H9 (cell line): ENCODE measurements at regions not wholly inside any gene's neighbourhood (a gene's known extent, or its start where the extent isn't known, plus 50 kb on each side); places are given as distances from the start of the nearest gene placed in this dataset.

Source experiments
- DNase-seq: peaks from one replicate; pipeline ENCODE4 v3.0.0-alpha.2; 2017
- H2AFZ ChIP-seq: one replicate; pipeline ENCODE4 v1.6.1; 2013; ENCODE audit warnings: mild to moderate bottlenecking, low read length, control low read depth, moderate library complexity
- H2AK5ac ChIP-seq: 2 replicates; pipeline ENCODE4 v1.6.1; 2013; ENCODE audit warnings: low read length, control low read depth, mixed read lengths; ENCODE audit not compliant: insufficient read length
- H2BK120ac ChIP-seq: one replicate; pipeline ENCODE4 v1.6.1; 2013; ENCODE audit warnings: low read depth, mild to moderate bottlenecking, low read length, control low read depth, inconsistent platforms; ENCODE audit not compliant: poor library complexity, severe bottlenecking
- H2BK12ac ChIP-seq: 2 replicates; pipeline ENCODE4 v1.6.1; 2013; ENCODE audit warnings: low read length, control low read depth, mixed read lengths, low read depth; ENCODE audit not compliant: insufficient read length
- H2BK15ac ChIP-seq: 2 replicates; pipeline ENCODE4 v1.6.1; 2013; ENCODE audit warnings: low read depth, low read length, control low read depth
- H2BK20ac ChIP-seq: one replicate; pipeline ENCODE4 v1.6.1; 2013; ENCODE audit warnings: low read depth, mild to moderate bottlenecking, low read length, control low read depth, inconsistent platforms; ENCODE audit not compliant: poor library complexity, severe bottlenecking
- H2BK5ac ChIP-seq: 2 replicates; pipeline ENCODE4 v1.6.1; 2013; ENCODE audit warnings: low read length, control low read depth, mixed read lengths; ENCODE audit not compliant: insufficient read length
- H3K14ac ChIP-seq: 2 replicates; pipeline ENCODE4 v1.6.1; 2013; ENCODE audit warnings: low read length, control low read depth; ENCODE audit not compliant: insufficient read depth
- H3K18ac ChIP-seq: 2 replicates; pipeline ENCODE4 v1.6.1; 2013; ENCODE audit warnings: low read depth, mild to moderate bottlenecking, mixed read lengths, low read length, control low read depth; ENCODE audit not compliant: insufficient read length
- H3K23ac ChIP-seq: 2 replicates; pipeline ENCODE4 v1.6.1; 2013; ENCODE audit warnings: low read length, control low read depth, mixed read lengths, low read depth; ENCODE audit not compliant: insufficient read length
- H3K23me2 ChIP-seq: 2 replicates; pipeline ENCODE4 v1.6.1; 2013; ENCODE audit warnings: low read depth, mild to moderate bottlenecking, mixed read lengths, low read length, control low read depth; ENCODE audit not compliant: insufficient read length, poor library complexity, severe bottlenecking
- H3K27ac ChIP-seq: 2 replicates; pipeline ENCODE4 v1.5.1; 2013; ENCODE audit warnings: low read length, control low read depth, mixed read lengths, low read depth; ENCODE audit not compliant: insufficient read length
- H3K27me3 ChIP-seq: 2 replicates; pipeline ENCODE4 v1.6.1; 2013; ENCODE audit warnings: low read length, control low read depth, inconsistent platforms; ENCODE audit not compliant: insufficient read depth
- H3K4ac ChIP-seq: 2 replicates; pipeline ENCODE4 v1.6.1; 2013; ENCODE audit warnings: low read depth, mild to moderate bottlenecking, control low read depth, inconsistent platforms, low read length, moderate library complexity
- H3K4me1 ChIP-seq: 2 replicates; pipeline ENCODE4 v1.6.1; 2013; ENCODE audit warnings: low read length, control low read depth, inconsistent platforms; ENCODE audit not compliant: insufficient read depth
- H3K4me2 ChIP-seq: 2 replicates; pipeline ENCODE4 v1.6.1; 2013; ENCODE audit warnings: low read length, control low read depth, mixed read lengths; ENCODE audit not compliant: insufficient read length, insufficient read depth
- H3K56ac ChIP-seq: 2 replicates; pipeline ENCODE4 v1.6.1; 2013; ENCODE audit warnings: low read depth, mild to moderate bottlenecking, mixed read lengths, low read length, control low read depth; ENCODE audit not compliant: insufficient read length
- H3K79me1 ChIP-seq: 2 replicates; pipeline ENCODE4 v1.6.1; 2013; ENCODE audit warnings: low read depth, mild to moderate bottlenecking, moderate library complexity, low read length, control low read depth, inconsistent platforms; ENCODE audit not compliant: insufficient read depth, poor library complexity, severe bottlenecking
- H3K79me2 ChIP-seq: 2 replicates; pipeline ENCODE4 v1.6.1; 2013; ENCODE audit warnings: low read length, control low read depth, inconsistent platforms; ENCODE audit not compliant: insufficient read depth
- H3K9ac ChIP-seq: 2 replicates; pipeline ENCODE4 v1.6.1; 2013; ENCODE audit warnings: low read length, control low read depth, mixed read lengths; ENCODE audit not compliant: insufficient read length; ENCODE audit errors: extremely low read depth
- H3K9me3 ChIP-seq: one replicate; pipeline ENCODE4 v1.6.1; 2013; ENCODE audit warnings: low read depth, low read length, inconsistent platforms; ENCODE audit not compliant: control insufficient read depth
- H3T11ph ChIP-seq: one replicate; pipeline ENCODE4 v1.6.1; 2013; ENCODE audit warnings: mild to moderate bottlenecking, low read length, control low read depth, inconsistent platforms
- H4K20me1 ChIP-seq: one replicate; pipeline ENCODE4 v1.6.1; 2013; ENCODE audit not compliant: control insufficient read depth, insufficient read length, insufficient read depth
- H4K5ac ChIP-seq: 2 replicates; pipeline ENCODE4 v1.6.1; 2013; ENCODE audit warnings: low read depth, mild to moderate bottlenecking, mixed read lengths, low read length, control low read depth; ENCODE audit not compliant: insufficient read length
- H4K8ac ChIP-seq: replicated peaks from 2 replicates; pipeline ENCODE4 v1.6.1; 2013; ENCODE audit warnings: low read length, control low read depth, mixed read lengths, low read depth; ENCODE audit not compliant: insufficient read length
- H4K91ac ChIP-seq: 2 replicates; pipeline ENCODE4 v1.6.1; 2013; ENCODE audit warnings: low read depth, mild to moderate bottlenecking, moderate library complexity, mixed read lengths, low read length, control low read depth; ENCODE audit not compliant: insufficient read length
- H3K27ac Mint-ChIP-seq, 3 experiments: 2 replicates in 2 of 3; 3 replicates in 1 of 3; pipeline ENCODE4 v1.8.0; 2020 to 2021; ENCODE audit warnings: mixed read lengths in 3 of 3, mild to moderate bottlenecking in 1 of 3, moderate library complexity in 1 of 3
- H3K27me3 Mint-ChIP-seq: 2 replicates; pipeline ENCODE4 v1.8.0; 2021; ENCODE audit warnings: low read depth, mild to moderate bottlenecking, moderate library complexity, mixed read lengths
- H3K36me3 Mint-ChIP-seq, 3 experiments: 2 replicates in 2 of 3; 3 replicates in 1 of 3; pipeline ENCODE4 v1.8.0; 2020 to 2021; ENCODE audit warnings: low read depth in 3 of 3, mixed read lengths in 3 of 3; ENCODE audit not compliant: insufficient read depth in 1 of 3
- H3K4me1 Mint-ChIP-seq, 2 experiments: 2 replicates each; pipeline ENCODE4 v1.8.0; 2020; ENCODE audit warnings: mixed read lengths in 2 of 2
- H3K4me3 Mint-ChIP-seq, 2 experiments: 2 replicates in 1 of 2; 3 replicates in 1 of 2; pipeline ENCODE4 v1.8.0; 2020 to 2021; ENCODE audit warnings: mild to moderate bottlenecking in 2 of 2, mixed read lengths in 2 of 2, moderate library complexity in 1 of 2
- H3K9me3 Mint-ChIP-seq, 2 experiments: 2 replicates in 1 of 2; 3 replicates in 1 of 2; pipeline ENCODE4 v1.8.0; 2020; ENCODE audit warnings: mild to moderate bottlenecking in 2 of 2, mixed read lengths in 2 of 2, moderate library complexity in 1 of 2
- CTCF ChIP-seq: fragments of 200-600 bp; sonication (generic); conservative IDR thresholded peaks from 3 replicates; pipeline ENCODE4 v1.8.0; 2021; ENCODE audit warnings: antibody characterized with exemption, mild to moderate bottlenecking
- WGBS: extraction: QIAGEN DNeasy Blood & Tissue Kit; methylation state at CpG from one replicate; pipeline ENCODE4 v1.1.7; 2013; ENCODE audit warnings: missing lambda C conversion rate, low lambda C conversion rate, mixed read lengths; ENCODE audit not compliant: insufficient read length; ENCODE audit errors: extremely low coverage; 5-methylcytosine and 5-hydroxymethylcytosine counted together

- H3K9me3 ChIP-seq = no peaks in the 10 kb centered on the region
- Mint-ChIP-seq H3K9me3 (peaks cover 3 to 6% of the 10 kb centered on the region in 2 experiments; a peak in 3 of 5 replicates), H3K27me3 (no peaks in the 10 kb centered on the region), H3K4me1 (no peaks in the 10 kb centered on the region), H3K36me3 (peaks cover 0 to 5% (median 0%) of the 10 kb centered on the region in 3 experiments; a peak in 3 of 7 replicates), H3K4me3 (no peak overlapping the region), H3K27ac (no peak overlapping the region)
- no peak overlapping the region for H2AFZ ChIP-seq
- no peaks in the 10 kb centered on the region for H3K79me1 ChIP-seq
- no peaks in the 10 kb centered on the region for H3K23me2 ChIP-seq
- no peak for DNase-seq
- no peaks in the 10 kb centered on the region for H3K4me1 ChIP-seq
- H4K20me1 ChIP-seq = no peaks in the 10 kb centered on the region
- no peak overlapping the region for H3K4ac ChIP-seq
- H4K5ac ChIP-seq = no peak overlapping the region
- H3K27me3 ChIP-seq = no peaks in the 10 kb centered on the region
- H2AK5ac ChIP-seq = no peak overlapping the region
- TF ChIP-seq CTCF = no peak
- H4K91ac ChIP-seq = no peak overlapping the region
- no peak overlapping the region for H3K23ac ChIP-seq
- H3K27ac ChIP-seq = no peak overlapping the region
- no peak overlapping the region for H3K56ac ChIP-seq
- no peak overlapping the region for H3K9ac ChIP-seq
- H3T11ph ChIP-seq = no peak overlapping the region
- no peak overlapping the region for H2BK120ac ChIP-seq
- no peak overlapping the region for H3K14ac ChIP-seq
- no peak overlapping the region for H3K18ac ChIP-seq
- no peak overlapping the region for H2BK20ac ChIP-seq
- no peak overlapping the region for H2BK12ac ChIP-seq
- H2BK5ac ChIP-seq = no peak overlapping the region
- no peaks in the 10 kb centered on the region for H3K79me2 ChIP-seq
- H2BK15ac ChIP-seq = no peak overlapping the region
- no CpG with 5 or more reads among the region's 1 CpG for WGBS
- no peak overlapping the region for H3K4me2 ChIP-seq
- no peak overlapping the region for H4K8ac ChIP-seq
Measured at GRCh38 chr2:198994678-198995077, 463.1 kb downstream of the SATB2 start.
